HEK293T (cell line): ENCODE measurements at regions not wholly inside any gene's neighbourhood (a gene's known extent, or its start where the extent isn't known, plus 50 kb on each side); places are given as distances from the start of the nearest gene placed in this dataset.

Experiments used
- BHLHE40 ChIP-seq: fragments of 450-650 bp; IDR thresholded peaks from 2 replicates; pipeline ENCODE4 v1.6.1; 2016; ENCODE audit warnings: mild to moderate bottlenecking, moderate library complexity, borderline replicate concordance
- FOXK2 ChIP-seq: fragments of 450-650 bp; IDR thresholded peaks from 2 replicates; pipeline ENCODE4 v1.6.1; 2016; ENCODE audit warnings: mild to moderate bottlenecking
- HDGF ChIP-seq: fragments of 450-650 bp; IDR thresholded peaks from 2 replicates; pipeline ENCODE4 v1.6.1; 2017; ENCODE audit warnings: antibody characterized with exemption, borderline replicate concordance
- LEF1 ChIP-seq: fragments of 450-650 bp; IDR thresholded peaks from 2 replicates; pipeline ENCODE4 v1.6.1; 2017; ENCODE audit warnings: mild to moderate bottlenecking, borderline replicate concordance
- NFRKB ChIP-seq: fragments of 450-650 bp; IDR thresholded peaks from 2 replicates; pipeline ENCODE4 v1.6.1; 2016; ENCODE audit warnings: mild to moderate bottlenecking, moderate library complexity
- SP1 ChIP-seq: fragments of 450-650 bp; IDR thresholded peaks from 2 replicates; pipeline ENCODE4 v1.6.1; 2017
- TARDBP ChIP-seq: fragments of 450-650 bp; IDR thresholded peaks from 2 replicates; pipeline ENCODE4 v1.6.1; 2016
- ZNF384 ChIP-seq: fragments of 450-650 bp; IDR thresholded peaks from 2 replicates; pipeline ENCODE4 v1.6.1; 2016

DNA sequence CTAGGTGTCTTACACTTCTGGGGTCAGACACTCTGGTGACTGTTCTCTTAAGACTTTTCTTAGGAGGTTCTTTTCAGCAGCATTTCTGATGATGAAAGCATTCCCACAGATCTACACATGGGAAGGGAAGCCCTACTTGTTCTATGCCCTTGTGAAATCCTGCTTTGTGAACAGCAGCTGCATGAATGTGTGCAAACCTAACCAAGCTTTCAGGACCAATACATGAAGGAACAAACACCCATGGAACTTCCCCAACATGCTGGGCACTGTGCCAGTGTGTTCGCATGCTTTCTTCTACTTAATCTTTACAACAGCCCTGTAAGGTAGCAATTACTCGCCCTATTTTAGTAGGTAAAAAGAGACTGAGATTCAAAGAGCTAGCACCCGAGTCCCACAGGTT, 439.9 kb upstream of the KLF4 start:
- TF ChIP-seq SP1: no peak
- TF ChIP-seq NFRKB: no peak
- TF ChIP-seq BHLHE40: no peak
- TF ChIP-seq TARDBP: no peak
- no peak for TF ChIP-seq FOXK2
- TF ChIP-seq LEF1: no peak
- no peak for TF ChIP-seq ZNF384
- TF ChIP-seq HDGF: no peak
